ENCODE measurements at regions not wholly inside any gene's neighbourhood (a gene's known extent, or its start where the extent isn't known, plus 50 kb on each side); places are given as distances from the start of the nearest gene placed in this dataset.

- Histone ChIP-seq H3K4me3 (ENCODE audit: low read length) (no peak overlapping the region), H3K4me1 (ENCODE audit: control insufficient read depth in 2 of 2, insufficient read depth in 2 of 2, low read length in 2 of 2) (no peaks in the 10 kb centered on the region), H3K9me3 (ENCODE audit: control insufficient read depth in 2 of 3, low read length in 3 of 3) (no peaks in the 10 kb centered on the region), H3K27ac (ENCODE audit: low read depth, low read length) (no peak overlapping the region), H3K27me3 (ENCODE audit: control insufficient read depth in 2 of 2, insufficient read depth in 2 of 2, low read length in 2 of 2) (no peaks in the 10 kb centered on the region), H3K36me3 (ENCODE audit: control insufficient read depth in 2 of 3, insufficient read depth in 3 of 3, low read length in 3 of 3) (no peaks in the 10 kb centered on the region)
- ChIA-PET CTCF (no interaction called here), POLR2A (no interaction called here)
- DNase-seq (no peak), ATAC-seq (no peak)
- Mint-ChIP-seq H3K4me1 (no peaks in the 10 kb centered on the region), H3K4me3 (no peak overlapping the region), H3K27ac (no peak overlapping the region), H3K9me3 (peaks cover 0 to 37% (median 9%) of the 10 kb centered on the region in 11 donors), H3K36me3 (peaks cover 0 to 3% (median 0%) of the 10 kb centered on the region in 5 donors), H3K27me3 (peaks cover 0 to 16% (median 4%) of the 10 kb centered on the region in 5 donors)
- intact Hi-C loops (cut with micrococcal nuclease), result no loop called here
Measured at GRCh38 chr7:52091996-52092395, 775.4 kb upstream of the COBL start.

GRCh38 chr7:52091101-52091500 lies 774.5 kb upstream of the COBL start:
- no peaks in the 10 kb centered on the region for H3K36me3 Mint-ChIP-seq
- Histone ChIP-seq H3K4me1 (ENCODE audit: control insufficient read depth in 2 of 2, insufficient read depth in 2 of 2, low read length in 2 of 2) (no peaks in the 10 kb centered on the region), H3K36me3 (ENCODE audit: control insufficient read depth in 2 of 3, insufficient read depth in 3 of 3, low read length in 3 of 3) (no peaks in the 10 kb centered on the region), H3K9me3 (ENCODE audit: control insufficient read depth in 2 of 3, low read length in 3 of 3) (no peaks in the 10 kb centered on the region), H3K27me3 (ENCODE audit: control insufficient read depth in 2 of 2, insufficient read depth in 2 of 2, low read length in 2 of 2) (no peaks in the 10 kb centered on the region), H3K4me3 (ENCODE audit: low read length) (no peak overlapping the region), H3K27ac (ENCODE audit: low read depth, low read length) (no peak overlapping the region)
- ATAC-seq (no peak), DNase-seq (no peak)
- intact Hi-C loops (cut with micrococcal nuclease), result no loop called here
- CTCF ChIA-PET, result no interaction called here
- H3K27ac Mint-ChIP-seq, result no peak overlapping the region
- H3K27me3 Mint-ChIP-seq, result peaks cover 0 to 16% (median 4%) of the 10 kb centered on the region in 5 donors
- peaks cover 0 to 30% (median 8%) of the 10 kb centered on the region in 11 donors for H3K9me3 Mint-ChIP-seq
- POLR2A ChIA-PET, result no interaction called here
- no peaks in the 10 kb centered on the region for H3K4me1 Mint-ChIP-seq
- H3K4me3 Mint-ChIP-seq, result no peak overlapping the region

GRCh38 chr7:52088008-52088901 lies 771.6 kb upstream of the COBL start:
- Mint-ChIP-seq H3K4me3 (peak overlapping the region in 2 of 10 donors; percentile 12 to 57), H3K27ac (no peak overlapping the region), H3K4me1 (no peaks in the 10 kb centered on the region), H3K27me3 (peaks cover 0 to 16% (median 4%) of the 10 kb centered on the region in 5 donors), H3K9me3 (peaks cover 0 to 18% (median 5%) of the 10 kb centered on the region in 11 donors), H3K36me3 (no peaks in the 10 kb centered on the region)
- Histone ChIP-seq H3K4me1 (ENCODE audit: control insufficient read depth in 2 of 2, insufficient read depth in 2 of 2, low read length in 2 of 2) (no peaks in the 10 kb centered on the region), H3K27me3 (ENCODE audit: control insufficient read depth in 2 of 2, insufficient read depth in 2 of 2, low read length in 2 of 2) (no peaks in the 10 kb centered on the region), H3K27ac (ENCODE audit: low read depth, low read length) (no peak overlapping the region), H3K4me3 (ENCODE audit: low read length) (no peak overlapping the region), H3K9me3 (ENCODE audit: control insufficient read depth in 2 of 3, low read length in 3 of 3) (no peaks in the 10 kb centered on the region), H3K36me3 (ENCODE audit: control insufficient read depth in 2 of 3, insufficient read depth in 3 of 3, low read length in 3 of 3) (no peaks in the 10 kb centered on the region)
- CTCF ChIA-PET, result no interaction called here
- no peak for DNase-seq
- intact Hi-C loops (cut with micrococcal nuclease), result no loop called here
- ATAC-seq, result no peak
- POLR2A ChIA-PET, result no interaction called here

GRCh38 chr7:52085610-52086009 lies 769.0 kb upstream of the COBL start:
- H3K4me1 Mint-ChIP-seq, result no peaks in the 10 kb centered on the region
- no peaks in the 10 kb centered on the region for H3K36me3 Mint-ChIP-seq
- Histone ChIP-seq H3K4me1 (ENCODE audit: control insufficient read depth in 2 of 2, insufficient read depth in 2 of 2, low read length in 2 of 2) (no peaks in the 10 kb centered on the region), H3K9me3 (ENCODE audit: control insufficient read depth in 2 of 3, low read length in 3 of 3) (no peaks in the 10 kb centered on the region), H3K27ac (ENCODE audit: low read depth, low read length) (no peak overlapping the region), H3K27me3 (ENCODE audit: control insufficient read depth in 2 of 2, insufficient read depth in 2 of 2, low read length in 2 of 2) (no peaks in the 10 kb centered on the region), H3K4me3 (ENCODE audit: low read length) (no peak overlapping the region), H3K36me3 (ENCODE audit: control insufficient read depth in 2 of 3, insufficient read depth in 3 of 3, low read length in 3 of 3) (no peaks in the 10 kb centered on the region)
- intact Hi-C loops (cut with micrococcal nuclease), result no loop called here
- peaks cover 0 to 16% (median 4%) of the 10 kb centered on the region in 5 donors for H3K27me3 Mint-ChIP-seq
- H3K9me3 Mint-ChIP-seq, result peaks cover 0 to 9% (median 4%) of the 10 kb centered on the region in 11 donors
- H3K27ac Mint-ChIP-seq, result no peak overlapping the region
- DNase-seq (no peak), ATAC-seq (no peak)
- POLR2A ChIA-PET, result no interaction called here
- no peak overlapping the region for H3K4me3 Mint-ChIP-seq
- CTCF ChIA-PET, result no interaction called here

GRCh38 chr7:52080493-52080892 lies 763.9 kb upstream of the COBL start:
- Histone ChIP-seq H3K4me3 (ENCODE audit: low read length) (no peak overlapping the region), H3K36me3 (ENCODE audit: control insufficient read depth in 2 of 3, insufficient read depth in 3 of 3, low read length in 3 of 3) (no peaks in the 10 kb centered on the region), H3K27ac (ENCODE audit: low read depth, low read length) (no peak overlapping the region), H3K27me3 (ENCODE audit: control insufficient read depth in 2 of 2, insufficient read depth in 2 of 2, low read length in 2 of 2) (no peaks in the 10 kb centered on the region), H3K9me3 (ENCODE audit: control insufficient read depth in 2 of 3, low read length in 3 of 3) (no peaks in the 10 kb centered on the region), H3K4me1 (ENCODE audit: control insufficient read depth in 2 of 2, insufficient read depth in 2 of 2, low read length in 2 of 2) (no peaks in the 10 kb centered on the region)
- Mint-ChIP-seq H3K4me3 (no peak overlapping the region), H3K27me3 (no peaks in the 10 kb centered on the region), H3K36me3 (no peaks in the 10 kb centered on the region), H3K4me1 (no peaks in the 10 kb centered on the region), H3K27ac (no peak overlapping the region), H3K9me3 (peaks cover 0 to 26% (median 6%) of the 10 kb centered on the region in 11 donors)
- ChIA-PET CTCF (no interaction called here), POLR2A (no interaction called here)
- ATAC-seq (no peak), DNase-seq (no peak)
- intact Hi-C loops (cut with micrococcal nuclease), result no loop called here

- Mint-ChIP-seq H3K27me3 (no peaks in the 10 kb centered on the region), H3K4me1 (no peaks in the 10 kb centered on the region), H3K36me3 (no peaks in the 10 kb centered on the region), H3K27ac (no peak overlapping the region), H3K9me3 (peaks cover 0 to 28% (median 9%) of the 10 kb centered on the region in 11 donors), H3K4me3 (no peak overlapping the region)
- H3K27me3 ChIP-seq (ENCODE audit: control insufficient read depth in 2 of 2, insufficient read depth in 2 of 2, low read length in 2 of 2), result no peaks in the 10 kb centered on the region
- no peaks in the 10 kb centered on the region for H3K36me3 ChIP-seq (ENCODE audit: control insufficient read depth in 2 of 3, insufficient read depth in 3 of 3, low read length in 3 of 3)
- H3K9me3 ChIP-seq (ENCODE audit: control insufficient read depth in 2 of 3, low read length in 3 of 3), result peaks cover 0 to 5% (median 0%) of the 10 kb centered on the region in 3 experiments
- CTCF ChIA-PET, result no interaction called here
- POLR2A ChIA-PET, result no interaction called here
- no peak overlapping the region for H3K27ac ChIP-seq (ENCODE audit: low read depth, low read length)
- H3K4me3 ChIP-seq (ENCODE audit: low read length), result no peak overlapping the region
- intact Hi-C loops (cut with micrococcal nuclease), result no loop called here
- no peak for DNase-seq
- H3K4me1 ChIP-seq (ENCODE audit: control insufficient read depth in 2 of 2, insufficient read depth in 2 of 2, low read length in 2 of 2), result no peaks in the 10 kb centered on the region
- ATAC-seq, result no peak
Measured at GRCh38 chr7:52079726-52080125, 763.1 kb upstream of the COBL start.

GRCh38 chr7:52077571-52077970 lies 761.0 kb upstream of the COBL start:
- Histone ChIP-seq H3K4me3 (ENCODE audit: low read length) (no peak overlapping the region), H3K27ac (ENCODE audit: low read depth, low read length) (no peak overlapping the region), H3K9me3 (ENCODE audit: control insufficient read depth in 2 of 3, low read length in 3 of 3) (peaks cover 0 to 7% (median 0%) of the 10 kb centered on the region in 3 experiments), H3K4me1 (ENCODE audit: control insufficient read depth in 2 of 2, insufficient read depth in 2 of 2, low read length in 2 of 2) (no peaks in the 10 kb centered on the region), H3K27me3 (ENCODE audit: control insufficient read depth in 2 of 2, insufficient read depth in 2 of 2, low read length in 2 of 2) (no peaks in the 10 kb centered on the region), H3K36me3 (ENCODE audit: control insufficient read depth in 2 of 3, insufficient read depth in 3 of 3, low read length in 3 of 3) (no peaks in the 10 kb centered on the region)
- H3K9me3 Mint-ChIP-seq, result peaks cover 0 to 36% (median 10%) of the 10 kb centered on the region in 11 donors
- H3K27ac Mint-ChIP-seq, result no peak overlapping the region
- H3K27me3 Mint-ChIP-seq, result no peaks in the 10 kb centered on the region
- no peaks in the 10 kb centered on the region for H3K4me1 Mint-ChIP-seq
- intact Hi-C loops (cut with micrococcal nuclease), result no loop called here
- no peak overlapping the region for H3K4me3 Mint-ChIP-seq
- H3K36me3 Mint-ChIP-seq, result no peaks in the 10 kb centered on the region
- DNase-seq (no peak), ATAC-seq (no peak)
- CTCF ChIA-PET, result no interaction called here
- POLR2A ChIA-PET, result no interaction called here
